Hematopoietic multipotent progenitor cell treated with erythropoietin and hydrocortisone succinate and interleukin-3 and kit ligand, for 17 days (in vitro differentiated cells): ENCODE measurements at regions not wholly inside any gene's neighbourhood (a gene's known extent, or its start where the extent isn't known, plus 50 kb on each side); places are given as distances from the start of the nearest gene placed in this dataset.

Source experiments
- DNase-seq: peaks from one replicate; pipeline ENCODE4 v3.0.0-alpha.2; 2015; ENCODE audit warnings: low spot score

DNA sequence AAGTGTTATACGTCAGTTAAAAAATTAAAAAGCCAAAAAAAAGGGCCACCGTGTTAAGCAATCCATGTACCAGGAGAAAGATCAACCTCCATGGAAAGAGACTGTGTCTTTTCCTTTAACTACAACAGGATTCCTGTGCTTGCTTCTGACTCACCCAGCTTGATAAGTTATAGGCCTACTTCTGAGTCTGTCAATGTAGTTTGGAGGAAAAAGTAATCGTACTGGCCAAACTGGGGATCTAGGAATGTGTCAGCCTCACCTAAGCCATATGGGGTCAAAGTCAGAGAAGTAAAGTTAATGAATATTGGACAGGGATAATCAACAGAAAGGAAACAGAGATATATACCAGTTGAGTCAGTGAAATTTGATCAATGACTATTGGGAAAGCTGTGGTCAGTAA lies 470.8 kb upstream of the SLIT2 start:
- no peak for DNase-seq

DNA sequence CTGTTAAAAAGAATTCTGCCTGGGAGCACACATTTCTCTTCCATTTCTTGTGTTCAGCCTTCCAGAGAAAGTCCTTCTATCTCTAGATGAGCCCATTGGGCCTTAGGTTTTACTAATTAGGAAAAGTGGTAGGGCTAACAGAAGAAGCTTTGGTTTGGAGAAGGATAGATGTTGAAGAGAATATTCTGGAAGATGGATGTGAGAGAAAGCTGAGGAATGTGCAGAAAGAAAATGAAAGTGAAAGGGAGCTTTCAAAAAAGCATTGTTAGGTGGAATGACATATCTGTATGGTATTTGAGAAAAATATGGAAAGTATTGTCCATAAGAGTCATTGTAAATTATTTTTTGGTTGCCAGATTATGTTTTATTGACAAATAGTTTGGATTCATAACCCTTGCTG lies 474.8 kb upstream of the SLIT2 start:
- no peak for DNase-seq

DNA sequence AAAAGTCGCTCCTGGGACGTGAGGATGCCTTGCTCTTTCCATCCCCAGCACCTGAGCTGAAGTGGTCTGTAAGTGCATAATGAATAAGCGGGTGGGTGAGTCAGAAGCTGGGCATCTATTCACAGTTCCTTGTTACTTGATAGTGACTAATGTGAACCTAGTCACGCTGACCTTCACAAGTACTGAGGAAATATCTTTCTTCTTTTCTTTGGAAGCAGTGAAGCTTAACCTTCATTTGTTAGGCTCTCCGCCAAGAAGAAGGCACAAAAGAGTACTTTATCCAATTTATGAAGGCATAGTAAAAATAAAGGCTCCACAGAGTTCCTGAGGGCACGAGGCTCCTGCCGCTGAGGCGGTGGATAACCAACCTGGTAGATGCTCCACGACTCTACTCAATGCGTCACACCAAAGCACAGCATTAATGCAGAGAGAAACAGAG lies 475.7 kb upstream of the SLIT2 start:
- no peak for DNase-seq

DNA sequence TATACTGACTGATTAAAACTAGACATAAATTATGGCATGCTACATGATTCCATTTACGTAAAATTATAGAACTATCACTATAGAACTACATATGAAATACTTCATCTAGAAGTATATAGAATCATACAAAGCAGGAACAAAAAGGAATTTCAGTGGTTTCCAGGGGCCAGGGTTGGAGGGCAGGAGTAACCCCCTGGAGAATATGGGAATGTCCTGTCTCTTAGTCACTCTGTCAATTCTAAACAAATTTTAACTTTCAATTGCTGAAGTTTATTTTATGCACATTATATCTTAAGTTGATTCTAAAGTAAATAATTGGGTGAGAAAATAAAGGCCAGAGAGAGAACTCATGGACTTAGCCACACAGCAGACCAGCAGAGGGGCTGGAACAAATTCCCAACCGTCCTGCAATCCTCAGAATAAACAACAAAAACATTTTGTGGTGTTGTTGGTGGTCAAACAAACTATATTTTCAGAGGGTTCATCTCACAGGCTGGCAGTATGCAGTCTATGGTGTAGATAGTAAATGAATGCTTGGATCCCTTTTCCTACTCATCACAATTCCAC lies 476.9 kb upstream of the SLIT2 start:
- DNase-seq = no peak

DNA sequence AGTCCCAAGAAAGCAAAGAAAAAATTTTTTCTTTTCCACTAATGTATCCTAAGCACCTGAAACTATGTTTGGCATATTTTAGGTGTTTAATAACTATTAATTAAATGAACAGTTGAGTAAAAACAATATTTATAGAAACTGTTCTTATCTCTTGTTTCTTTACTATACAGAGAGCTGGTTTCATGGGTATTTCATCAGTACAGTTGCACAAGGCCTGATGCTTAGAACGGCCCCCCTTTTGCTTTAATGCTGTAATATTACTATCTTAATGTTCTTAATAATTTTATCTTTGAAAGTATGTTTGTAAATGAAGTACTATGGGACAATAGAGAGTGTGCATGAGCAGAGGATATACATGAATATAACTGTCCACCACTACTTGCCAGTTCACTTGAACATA lies 479.1 kb upstream of the SLIT2 start:
- no peak for DNase-seq

DNA sequence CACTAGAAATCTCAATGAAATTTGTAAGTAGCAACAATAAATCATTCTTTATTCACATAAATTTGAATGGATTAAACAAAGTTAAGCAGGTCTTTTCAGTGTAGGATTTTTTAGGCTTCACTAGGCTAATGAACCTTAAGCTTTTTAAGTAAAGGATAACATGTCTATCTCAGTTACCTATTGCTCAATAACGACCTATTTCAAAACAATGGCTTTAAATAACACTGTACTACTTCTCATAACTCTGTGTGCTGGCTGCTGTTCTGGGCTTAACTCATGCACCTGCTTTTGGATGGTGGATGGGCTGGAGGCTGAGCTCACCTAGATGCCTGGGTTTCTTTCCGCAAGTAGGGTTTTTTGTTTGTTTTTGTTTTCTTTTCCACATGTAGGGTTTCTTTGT lies 495.0 kb upstream of the SLIT2 start:
- DNase-seq = no peak

DNA sequence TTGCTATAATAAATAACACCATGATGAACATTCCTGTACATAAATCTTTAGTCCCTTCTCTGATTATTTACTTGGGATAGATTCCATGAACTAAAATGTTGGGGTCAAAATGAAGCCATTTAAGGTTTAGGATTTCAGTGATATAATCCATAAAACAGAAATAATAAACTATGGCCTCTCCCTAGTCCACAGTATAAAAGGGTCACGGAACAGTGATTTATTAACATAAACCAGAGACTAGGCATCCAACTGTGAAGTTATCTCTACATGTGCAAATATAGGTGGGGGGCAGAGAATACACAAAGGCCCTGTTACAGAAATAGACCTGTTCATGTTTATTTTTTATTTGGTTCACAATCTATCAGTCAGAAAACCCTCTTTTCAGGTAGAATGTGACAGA lies 499.1 kb upstream of the SLIT2 start:
- DNase-seq = no peak

DNA sequence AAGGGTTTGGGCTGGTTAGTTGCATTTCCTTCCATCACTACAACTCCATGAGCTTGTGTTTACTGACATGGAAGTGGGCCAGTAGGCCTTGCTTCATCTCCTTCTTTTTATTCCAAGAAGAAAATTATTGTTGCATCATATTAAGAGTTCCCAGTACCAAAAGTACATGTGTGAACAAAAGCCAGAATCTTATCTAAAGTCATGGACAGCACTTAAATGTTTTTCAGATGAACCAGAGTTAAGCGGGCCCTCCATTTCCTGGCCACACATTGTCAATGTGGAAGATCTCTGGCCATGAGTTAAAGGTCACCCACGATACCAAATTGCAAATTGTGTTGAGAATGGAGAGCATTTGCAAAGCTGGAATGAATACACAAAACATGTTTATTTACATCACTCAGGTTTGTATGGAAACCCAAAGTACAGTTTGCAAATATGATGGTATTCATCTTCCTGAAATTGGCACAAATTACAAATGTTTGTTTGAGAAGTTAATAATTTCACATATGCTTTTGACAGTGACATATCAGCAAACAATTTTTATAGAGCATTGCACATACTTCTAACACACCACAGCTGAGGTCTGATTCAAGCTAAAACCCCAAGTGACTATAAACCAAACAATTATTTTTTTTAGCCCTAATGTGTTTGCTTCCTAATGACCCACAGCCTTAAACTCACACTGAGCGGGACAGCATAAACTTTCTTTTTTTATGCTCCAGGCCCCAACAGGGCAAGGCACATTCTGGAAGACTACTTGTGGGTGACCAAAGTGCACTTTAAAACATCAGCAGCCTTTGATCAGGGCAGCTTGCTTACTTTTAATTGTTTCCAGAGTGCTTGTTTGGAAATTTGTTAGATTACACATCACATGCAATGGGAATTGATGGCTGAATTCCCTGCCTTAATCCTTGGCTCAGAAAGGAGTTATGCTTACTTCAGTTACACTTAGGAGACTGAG lies 502.9 kb upstream of the SLIT2 start:
- no peak for DNase-seq

DNA sequence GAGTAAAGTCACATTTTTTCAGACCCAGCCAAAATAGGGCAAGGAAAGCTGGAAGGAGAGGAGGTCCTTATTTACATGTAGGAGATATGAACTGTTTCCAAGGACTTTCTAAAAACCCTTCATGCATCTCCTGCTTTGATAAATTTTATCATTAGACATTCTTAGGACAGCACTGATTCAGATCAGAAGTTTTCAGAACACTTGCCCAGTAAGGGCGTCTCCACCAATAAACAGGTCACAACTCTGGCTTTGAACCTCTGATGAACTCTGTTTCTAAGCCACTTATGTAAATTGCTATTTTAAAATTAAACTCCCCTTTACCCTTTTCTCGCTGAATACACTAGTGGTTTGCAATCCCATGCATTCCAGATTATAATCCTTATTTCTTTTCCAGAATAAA lies 505.3 kb upstream of the SLIT2 start:
- no peak for DNase-seq

DNA sequence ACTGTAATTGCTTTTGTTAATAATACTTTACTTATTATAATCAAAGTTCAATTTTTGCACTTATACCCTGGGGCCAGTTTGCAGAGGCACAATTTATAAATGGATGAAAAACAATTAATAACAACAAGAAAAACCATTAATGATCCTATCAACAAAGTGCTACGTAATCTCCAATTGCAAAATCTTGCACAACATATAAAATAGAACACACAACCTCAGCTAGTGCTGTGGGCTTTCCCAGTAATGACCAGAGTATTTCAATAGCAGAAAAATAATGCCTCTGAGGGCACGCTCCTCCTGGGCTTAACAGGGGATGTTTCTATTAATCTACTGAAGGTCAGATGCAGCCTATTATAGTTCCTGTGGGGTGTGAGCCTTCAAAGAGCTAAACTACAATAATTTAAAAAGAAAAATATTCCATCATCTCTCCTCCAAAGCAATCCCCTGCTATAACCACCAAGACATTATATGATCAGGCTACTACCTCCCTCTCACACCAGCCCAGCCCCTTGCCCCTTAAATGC lies 508.5 kb upstream of the SLIT2 start:
- no peak for DNase-seq

DNA sequence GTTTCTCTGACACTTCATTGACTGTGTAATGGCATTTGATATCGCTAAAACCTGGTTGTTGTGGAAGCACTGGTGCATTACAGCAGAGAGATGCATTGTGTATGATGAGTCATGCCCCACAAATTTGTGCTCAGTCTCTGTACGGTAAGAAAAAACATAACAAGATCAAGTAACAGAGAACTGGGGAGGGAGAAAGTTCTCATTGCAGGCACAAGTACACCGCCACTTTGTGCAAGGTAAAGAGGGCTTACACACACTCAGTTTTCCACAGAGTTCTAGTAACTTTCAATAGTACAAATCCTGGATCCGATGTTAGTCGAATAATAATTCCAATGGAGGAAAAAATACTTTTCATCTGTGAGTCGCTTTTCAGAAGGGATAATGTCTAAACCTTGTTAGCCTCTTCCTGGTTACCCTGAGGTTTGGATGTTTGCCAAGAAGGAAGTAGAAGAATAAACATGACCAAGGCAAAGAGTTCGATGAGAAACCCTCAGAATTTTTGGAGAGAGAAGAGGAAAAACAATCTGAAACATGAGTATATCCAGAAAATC lies 512.5 kb upstream of the SLIT2 start:
- DNase-seq = no peak

DNA sequence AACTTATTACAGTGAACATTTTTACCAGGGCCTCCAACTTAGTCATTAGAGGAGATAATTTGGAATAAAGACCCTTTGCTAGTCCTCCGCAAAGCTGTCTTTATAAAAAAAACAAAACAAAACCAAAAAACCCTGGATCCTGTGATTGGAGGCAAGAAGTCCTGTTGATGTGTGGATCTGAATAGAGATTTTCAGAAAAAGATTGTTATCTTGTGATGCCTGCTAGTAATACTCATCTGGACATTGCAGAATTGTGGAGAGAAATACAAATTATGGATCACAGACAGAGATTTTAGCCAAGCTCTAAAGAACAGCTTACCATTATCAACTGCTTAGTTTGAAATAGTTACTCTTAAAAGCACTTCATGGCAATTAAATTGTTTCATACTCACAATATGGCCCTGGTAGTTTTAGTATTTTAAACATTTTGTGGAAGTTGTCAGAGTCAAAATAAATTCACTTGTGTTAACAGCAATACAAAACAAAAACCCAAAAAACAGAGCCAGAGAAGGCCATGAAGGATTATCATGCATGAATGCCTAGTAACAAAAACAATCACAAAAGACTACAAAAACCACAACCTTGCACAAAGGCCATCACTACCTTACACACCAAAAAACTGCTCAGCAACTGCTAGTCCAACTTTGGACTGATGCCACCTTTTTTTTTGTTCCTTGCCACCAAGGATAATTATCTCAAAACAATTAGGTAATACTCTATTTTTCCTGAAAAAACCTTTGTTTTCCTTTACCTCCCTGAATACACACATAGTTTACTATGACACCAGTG lies 514.5 kb upstream of the SLIT2 start:
- no peak for DNase-seq

DNA sequence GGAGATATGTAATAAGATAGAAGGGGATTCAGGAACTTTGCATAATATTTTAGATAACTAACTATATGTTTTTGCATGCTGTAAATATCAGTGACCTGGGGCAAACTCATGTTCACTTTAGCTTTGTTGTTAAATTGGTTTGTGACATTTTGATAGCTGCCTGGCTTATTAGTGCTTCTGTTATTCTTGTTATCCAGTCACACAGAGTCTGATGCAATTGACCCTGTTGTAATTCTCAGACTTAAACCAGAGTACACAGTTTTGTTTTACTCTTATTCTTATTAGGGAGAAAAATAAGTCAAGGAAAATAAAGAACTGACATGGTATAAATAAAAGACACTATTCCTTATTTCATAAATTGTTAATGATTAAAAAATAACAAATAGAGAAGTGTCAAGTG lies 516.7 kb upstream of the SLIT2 start:
- no peak for DNase-seq

DNA sequence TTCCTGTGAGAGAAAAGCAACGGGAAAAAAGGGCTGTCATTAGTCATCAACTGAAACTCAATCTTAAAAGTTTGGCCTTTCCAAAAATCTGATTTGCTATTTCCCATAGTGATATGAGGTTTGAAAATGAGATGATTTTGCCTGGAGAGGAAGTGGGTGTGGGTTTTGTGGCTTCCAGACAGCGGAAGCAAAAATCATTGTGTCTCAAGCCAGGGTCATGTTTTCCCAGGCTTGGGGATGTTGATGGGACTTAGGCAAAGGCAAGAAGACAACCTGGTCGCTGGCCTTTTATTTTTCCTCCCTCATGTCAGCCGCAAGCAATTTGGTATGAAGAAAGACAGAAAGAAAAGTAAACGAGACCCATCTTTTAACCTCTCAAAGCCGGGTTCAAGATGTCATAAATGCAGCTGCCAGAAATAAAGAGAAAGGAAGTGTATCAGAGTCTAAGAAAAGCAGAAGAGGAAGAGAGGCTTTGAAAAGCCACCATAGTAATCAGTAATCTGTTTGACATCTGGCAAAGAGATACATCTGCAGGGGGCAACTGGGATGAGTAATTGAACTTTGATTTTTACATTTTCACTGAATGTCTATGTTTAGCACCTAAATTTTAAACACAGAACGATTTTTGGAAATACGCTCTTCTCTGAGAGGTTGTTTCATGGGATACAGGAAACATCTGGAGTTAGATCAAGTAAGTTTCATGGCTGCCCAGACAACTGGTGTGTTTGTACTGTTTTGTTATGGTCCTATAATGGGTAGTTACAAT lies 521.6 kb upstream of the SLIT2 start:
- no peak for DNase-seq

DNA sequence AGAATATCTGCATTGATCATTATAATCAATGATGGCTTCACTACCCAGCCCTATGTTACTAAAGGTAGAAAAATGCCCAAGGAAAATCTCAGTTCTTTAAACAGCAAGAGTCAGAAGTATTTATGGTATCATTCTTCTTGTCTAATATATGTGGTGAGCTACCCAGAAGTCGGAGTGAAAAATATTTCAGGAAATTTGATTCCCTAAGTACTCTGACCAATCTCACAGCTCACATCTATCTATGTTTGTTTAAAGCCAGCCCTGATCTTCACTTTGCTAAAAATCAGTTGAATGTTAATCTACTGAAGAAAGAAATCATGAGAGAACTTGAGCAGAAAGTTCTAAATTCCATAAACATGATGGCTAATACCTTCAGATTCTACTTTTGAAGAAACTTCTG lies 522.9 kb upstream of the SLIT2 start:
- DNase-seq = no peak

DNA sequence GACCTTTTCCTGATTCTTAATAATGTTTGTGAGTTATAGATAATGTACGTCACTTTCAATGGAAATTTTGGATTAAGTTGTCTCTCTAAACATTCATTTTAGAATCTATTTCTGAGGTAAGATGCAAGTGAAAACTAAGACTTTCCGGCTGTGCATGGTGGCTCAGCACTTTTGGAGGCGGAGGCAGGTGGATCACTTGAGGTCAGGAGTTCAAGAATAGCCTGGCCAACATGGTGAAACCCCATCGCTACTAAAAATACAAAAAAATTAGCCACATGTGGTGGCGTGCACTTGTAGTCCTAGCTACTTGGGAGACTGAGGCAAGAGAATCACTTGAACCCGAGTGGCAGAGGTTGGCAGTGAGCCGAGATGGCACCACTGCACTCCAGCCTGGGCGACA lies 524.6 kb upstream of the SLIT2 start:
- no peak for DNase-seq

DNA sequence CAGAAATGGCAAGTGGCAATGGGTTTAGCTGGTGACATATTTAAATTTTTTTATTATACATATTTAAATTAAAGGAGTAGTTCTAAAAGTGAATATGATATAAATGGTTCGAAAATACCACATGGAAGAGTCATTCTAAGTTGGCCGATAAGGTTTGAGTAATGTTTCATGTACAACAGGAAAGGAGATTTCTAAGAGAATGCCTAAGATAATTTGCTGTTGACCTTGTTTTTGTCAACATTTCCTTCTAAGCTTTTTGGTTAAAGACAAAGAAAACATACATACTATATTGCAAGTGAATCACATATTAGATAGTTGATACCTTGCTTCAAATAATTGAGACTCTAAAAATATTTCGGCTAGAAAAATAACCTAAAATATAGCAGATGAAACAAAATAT lies 526.6 kb upstream of the SLIT2 start:
- no peak for DNase-seq

DNA sequence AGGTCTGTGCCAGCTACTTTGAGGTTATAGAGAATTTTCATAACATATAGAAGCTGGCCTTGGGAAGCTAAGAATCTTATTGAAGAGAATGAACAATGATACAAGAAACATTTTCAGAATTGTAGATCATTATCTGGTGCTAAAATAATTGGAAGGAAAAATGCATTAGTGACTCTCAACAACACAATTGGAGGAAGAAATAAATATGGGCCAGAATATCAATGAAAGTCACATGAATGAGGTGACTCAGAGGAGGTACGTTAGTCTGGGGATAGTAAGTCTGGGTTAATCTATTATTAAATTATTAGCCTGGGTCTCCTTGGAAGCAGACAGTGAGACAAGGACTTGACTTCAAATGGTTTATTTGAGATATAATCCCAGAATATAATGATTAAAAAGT lies 529.3 kb upstream of the SLIT2 start:
- no peak for DNase-seq

DNA sequence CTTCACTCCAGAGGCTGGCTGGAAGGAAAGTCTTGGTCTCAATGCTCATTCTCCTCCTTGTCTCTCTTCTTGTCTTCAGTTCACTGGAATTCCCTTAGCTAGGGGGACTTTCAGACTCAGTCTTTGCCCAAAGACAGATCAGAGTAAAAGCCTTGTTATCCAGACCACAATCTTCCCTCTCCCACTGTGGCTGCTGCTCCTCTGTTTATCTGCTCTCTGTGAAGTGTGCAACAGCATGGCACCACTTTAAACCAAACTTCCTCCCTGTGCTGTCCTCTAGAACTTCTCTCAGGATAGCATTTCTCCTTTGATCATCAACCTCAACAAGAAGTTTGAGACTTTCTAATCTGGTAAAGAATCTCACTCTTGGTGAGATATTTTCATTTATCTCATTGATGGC lies 530.1 kb upstream of the SLIT2 start:
- no peak for DNase-seq

DNA sequence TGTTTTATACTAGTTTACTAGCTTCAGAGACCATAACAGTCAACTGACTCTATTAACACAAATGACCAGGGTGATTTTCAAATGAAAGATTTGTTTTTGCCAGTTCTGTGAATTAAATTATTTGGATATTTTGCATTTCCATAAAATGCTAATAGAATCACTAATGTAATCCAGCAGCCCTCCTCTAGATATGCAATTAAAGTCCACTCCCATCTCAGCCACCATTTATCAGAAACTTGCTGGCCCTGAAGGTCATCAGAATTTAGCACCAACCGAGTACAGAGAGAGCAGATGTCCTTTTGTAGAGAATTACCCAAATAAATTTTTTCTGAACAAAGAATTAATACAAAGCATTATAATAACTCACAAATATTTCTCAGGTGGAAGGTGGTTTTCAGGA lies 531.1 kb upstream of the SLIT2 start:
- DNase-seq = no peak

DNA sequence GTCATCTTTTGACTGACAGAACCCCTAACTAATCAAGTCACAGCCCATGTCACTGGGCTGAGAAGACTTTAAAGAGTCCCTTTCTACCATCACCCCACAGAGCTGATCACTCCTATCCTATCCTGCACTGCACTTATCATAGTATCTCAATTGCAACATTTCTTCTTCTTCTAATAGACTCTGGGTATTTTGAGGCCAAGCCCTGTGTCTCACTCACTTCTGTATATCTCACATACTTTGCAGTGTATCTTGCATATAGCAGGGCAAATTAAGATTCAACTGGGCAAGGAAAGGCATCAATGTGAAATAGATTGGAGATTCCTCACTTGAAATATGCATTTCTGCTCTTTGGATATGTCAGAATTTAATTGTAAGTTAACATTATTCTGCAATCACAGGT lies 531.5 kb upstream of the SLIT2 start:
- no peak for DNase-seq

DNA sequence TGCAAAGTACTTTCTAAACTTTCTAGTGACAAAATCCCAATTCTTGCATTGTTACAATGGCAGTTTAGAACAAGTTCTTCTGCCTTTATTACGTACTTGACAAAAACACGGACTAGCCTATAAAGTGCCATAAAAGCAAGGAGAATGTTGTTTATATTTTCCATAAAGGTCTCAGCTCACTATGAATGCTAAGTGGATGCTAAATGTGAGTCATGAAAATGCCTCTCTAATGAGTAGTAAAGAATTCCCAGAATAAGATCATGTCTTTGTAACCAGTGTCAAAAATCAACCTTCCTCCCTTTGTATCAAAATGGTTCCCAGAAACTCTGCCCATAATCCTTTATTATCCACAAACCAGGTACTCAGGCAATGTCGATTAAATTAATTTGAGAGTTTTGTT lies 539.8 kb upstream of the SLIT2 start:
- DNase-seq = no peak
